PC-3 (cell line): ENCODE measurements at regions not wholly inside any gene's neighbourhood (a gene's known extent, or its start where the extent isn't known, plus 50 kb on each side); places are given as distances from the start of the nearest gene placed in this dataset.

Source experiments
- ATAC-seq: fragments of 200-7000 bp; cut with Tn5 transposase; 2 replicates; pipeline ENCODE4 v1.9.1; 2020; ENCODE audit warnings: mild to moderate bottlenecking, moderate library complexity
- BruUV-seq: library from RNA; stranded (reverse); fragments of 400-500 nt; replicated peaks from 2 replicates; lab custom pipeline; 2021; lab: Mats Ljungman, UMichigan
- CTCF ChIA-PET: fragments of 300-600 bp; sonication (Branson Sonifier 250); formaldehyde crosslinking; loops from one replicate; lab custom pipeline; 2022; ENCODE audit warnings: antibody characterized with exemption; lab: Charles Lee
- POLR2A ChIA-PET: fragments of 300-600 bp; sonication (Branson Sonifier 250); formaldehyde crosslinking; loops from one replicate; lab custom pipeline; 2022; ENCODE audit warnings: antibody characterized with exemption; ENCODE audit not compliant: unreplicated experiment; lab: Charles Lee
- DNase-seq: peaks from one replicate; pipeline ENCODE4 v3.0.0-alpha.2; 2015
- H2AFZ ChIP-seq: fragments of 300-600 bp; sonication (generic); 2 replicates; pipeline ENCODE4 v1.6.0; 2016; ENCODE audit warnings: antibody characterized with exemption, low read length
- H3F3A ChIP-seq: fragments of 300-600 bp; sonication (generic); one replicate; pipeline ENCODE4 v1.6.0; 2017; ENCODE audit warnings: antibody characterized with exemption, low read length, control low read depth, mild to moderate bottlenecking; ENCODE audit not compliant: unreplicated experiment
- H3K27ac ChIP-seq: fragments of 300-600 bp; sonication (generic); 2 replicates; pipeline ENCODE4 v1.5.1; 2016; ENCODE audit warnings: mild to moderate bottlenecking, low read length
- H3K27me3 ChIP-seq: fragments of 300-600 bp; sonication (generic); 2 replicates; pipeline ENCODE4 v1.6.1; 2016; ENCODE audit warnings: low read length, mixed read lengths
- H3K36me3 ChIP-seq: fragments of 300-600 bp; sonication (generic); 2 replicates; pipeline ENCODE4 v1.6.1; 2016; ENCODE audit warnings: low read depth, mixed run types, low read length, mixed read lengths
- H3K4me1 ChIP-seq: fragments of 300-600 bp; sonication (generic); 2 replicates; pipeline ENCODE4 v1.5.1; 2016; ENCODE audit warnings: low read length; ENCODE audit not compliant: insufficient read depth
- H3K4me2 ChIP-seq: fragments of 300-600 bp; sonication (generic); 2 replicates; pipeline ENCODE4 v1.6.0; 2016; ENCODE audit warnings: low read length
- H3K4me3 ChIP-seq: fragments of 300-600 bp; sonication (generic); 2 replicates; pipeline ENCODE4 v1.5.1; 2016; ENCODE audit warnings: mild to moderate bottlenecking, low read length, mixed read lengths
- H3K79me2 ChIP-seq: fragments of 300-600 bp; sonication (generic); 2 replicates; pipeline ENCODE4 v1.6.1; 2017; ENCODE audit warnings: low read length, mixed read lengths
- H3K9ac ChIP-seq: fragments of 300-600 bp; sonication (generic); 2 replicates; pipeline ENCODE4 v1.6.0; 2016; ENCODE audit warnings: mild to moderate bottlenecking, low read length
- H3K9me2 ChIP-seq: fragments of 300-600 bp; sonication (generic); replicated peaks from 2 replicates; pipeline ENCODE4 v1.6.1; 2016; ENCODE audit warnings: mixed run types, low read length, mixed read lengths
- H3K9me3 ChIP-seq: fragments of 300-600 bp; sonication (generic); 2 replicates; pipeline ENCODE4 v1.6.1; 2016; ENCODE audit warnings: low read length, mixed read lengths
- H4K20me1 ChIP-seq: fragments of 300-600 bp; sonication (generic); 2 replicates; pipeline ENCODE4 v1.6.1; 2016; ENCODE audit warnings: low read length, mixed read lengths
- EZH2 ChIP-seq: fragments of 300-600 bp; sonication (generic); IDR thresholded peaks from one replicate; pipeline ENCODE4 v1.6.1; 2017; ENCODE audit warnings: antibody characterized with exemption, mild to moderate bottlenecking, low read length; ENCODE audit not compliant: unreplicated experiment
- EZH2phosphoT487 ChIP-seq: fragments of 300-600 bp; sonication (generic); IDR thresholded peaks from 2 replicates; pipeline ENCODE4 v1.6.1; 2018; ENCODE audit warnings: mild to moderate bottlenecking, antibody characterized with exemption, low read length, borderline replicate concordance
- intact Hi-C: fragments of 100-400 bp; cut with micrococcal nuclease; formaldehyde crosslinking; loops from 2 replicates; pipeline ENCODE4 v1.9.0; 2023
- TF ChIP-seq, protein P1 (sequence below): fragments of 300-600 bp; sonication (generic); conservative IDR thresholded peaks from 2 replicates; pipeline ENCODE4 v1.5.1; 2017; ENCODE audit warnings: antibody characterized with exemption, low read depth, mild to moderate bottlenecking, low read length

DNA sequence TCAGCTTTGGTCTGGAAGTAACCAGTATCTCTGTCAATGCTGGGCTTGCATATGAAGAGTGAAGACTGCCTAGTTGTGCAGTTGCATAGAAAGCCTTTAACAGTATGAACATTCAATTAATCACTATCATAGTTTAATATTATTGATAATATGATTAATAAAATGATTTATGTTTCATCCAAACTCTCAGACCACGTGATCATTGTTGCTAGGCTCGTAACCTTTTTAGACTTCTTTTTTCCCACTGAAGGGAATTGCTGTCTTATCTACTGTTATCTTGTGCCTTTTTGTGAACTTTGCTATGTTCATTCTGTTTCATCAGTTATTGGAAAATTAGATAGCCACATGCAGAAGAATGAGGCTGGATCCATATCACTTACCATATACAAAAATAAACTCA, 536.4 kb upstream of the NOVA1 start:
- no peak overlapping the region for H3K9ac ChIP-seq
- BruUV-seq, result no TSS peak
- H3K79me2 ChIP-seq, result no peaks in the 10 kb centered on the region
- ATAC-seq, result no peak
- no peaks in the 10 kb centered on the region for H3K27me3 ChIP-seq
- TF ChIP-seq EZH2 (no peak), EZH2phosphoT487 (no peak)
- TF ChIP-seq, protein P1, sequence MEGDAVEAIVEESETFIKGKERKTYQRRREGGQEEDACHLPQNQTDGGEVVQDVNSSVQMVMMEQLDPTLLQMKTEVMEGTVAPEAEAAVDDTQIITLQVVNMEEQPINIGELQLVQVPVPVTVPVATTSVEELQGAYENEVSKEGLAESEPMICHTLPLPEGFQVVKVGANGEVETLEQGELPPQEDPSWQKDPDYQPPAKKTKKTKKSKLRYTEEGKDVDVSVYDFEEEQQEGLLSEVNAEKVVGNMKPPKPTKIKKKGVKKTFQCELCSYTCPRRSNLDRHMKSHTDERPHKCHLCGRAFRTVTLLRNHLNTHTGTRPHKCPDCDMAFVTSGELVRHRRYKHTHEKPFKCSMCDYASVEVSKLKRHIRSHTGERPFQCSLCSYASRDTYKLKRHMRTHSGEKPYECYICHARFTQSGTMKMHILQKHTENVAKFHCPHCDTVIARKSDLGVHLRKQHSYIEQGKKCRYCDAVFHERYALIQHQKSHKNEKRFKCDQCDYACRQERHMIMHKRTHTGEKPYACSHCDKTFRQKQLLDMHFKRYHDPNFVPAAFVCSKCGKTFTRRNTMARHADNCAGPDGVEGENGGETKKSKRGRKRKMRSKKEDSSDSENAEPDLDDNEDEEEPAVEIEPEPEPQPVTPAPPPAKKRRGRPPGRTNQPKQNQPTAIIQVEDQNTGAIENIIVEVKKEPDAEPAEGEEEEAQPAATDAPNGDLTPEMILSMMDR, result no peak
- H3K4me1 ChIP-seq, result no peaks in the 10 kb centered on the region
- no peaks in the 10 kb centered on the region for H3F3A ChIP-seq
- DNase-seq, result no peak
- H3K4me2 ChIP-seq, result no peak overlapping the region
- H3K36me3 ChIP-seq, result no peaks in the 10 kb centered on the region
- H3K4me3 ChIP-seq, result no peak overlapping the region
- H2AFZ ChIP-seq, result no peak overlapping the region
- H3K9me3 ChIP-seq, result no peaks in the 10 kb centered on the region; the same call in 1 of the 2 replicates
- no peaks in the 10 kb centered on the region for H3K9me2 ChIP-seq
- ChIA-PET POLR2A (no interaction called here), CTCF (no interaction called here)
- H4K20me1 ChIP-seq, result no peaks in the 10 kb centered on the region
- no peak overlapping the region for H3K27ac ChIP-seq
- intact Hi-C loops, result no loop called here

DNA sequence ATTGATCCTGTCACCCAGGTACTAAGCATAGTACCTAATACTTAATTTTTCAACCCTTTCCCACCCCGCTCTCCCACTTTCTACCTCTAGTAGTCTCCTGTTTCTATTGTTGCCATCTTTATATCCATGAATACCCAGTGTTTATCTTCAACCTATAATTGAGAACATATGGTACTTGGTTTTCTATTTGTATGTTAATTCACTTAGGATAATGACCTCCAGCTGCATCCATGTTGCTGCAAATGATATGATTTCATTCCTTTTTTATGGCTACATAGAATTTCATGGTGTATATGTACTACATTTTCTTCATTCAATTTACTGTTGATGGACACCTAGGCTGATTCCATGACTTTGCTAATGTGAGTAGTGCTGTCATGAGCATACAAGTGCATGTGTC, 547.3 kb upstream of the NOVA1 start:
- no peak overlapping the region for H3K4me3 ChIP-seq
- no peak overlapping the region for H2AFZ ChIP-seq
- H3F3A ChIP-seq, result no peaks in the 10 kb centered on the region
- H3K9me3 ChIP-seq, result no peaks in the 10 kb centered on the region
- intact Hi-C loops, result no loop called here
- H3K36me3 ChIP-seq, result no peaks in the 10 kb centered on the region
- no peak overlapping the region for H3K9ac ChIP-seq
- no peak for ATAC-seq
- 0 out of 2 replicates have a peak, but pooled peaks cover 4% of the 10 kb centered on the region for H3K27me3 ChIP-seq
- no peaks in the 10 kb centered on the region for H3K4me1 ChIP-seq
- no peak for DNase-seq
- no peak overlapping the region for H3K27ac ChIP-seq
- H3K79me2 ChIP-seq, result no peaks in the 10 kb centered on the region
- no peaks in the 10 kb centered on the region for H4K20me1 ChIP-seq
- ChIA-PET CTCF (no interaction called here), POLR2A (no interaction called here)
- BruUV-seq, result no TSS peak
- H3K4me2 ChIP-seq, result no peak overlapping the region
- no peaks in the 10 kb centered on the region for H3K9me2 ChIP-seq
- TF ChIP-seq EZH2phosphoT487 (no peak), EZH2 (no peak)
- TF ChIP-seq, protein P1, result no peak

DNA sequence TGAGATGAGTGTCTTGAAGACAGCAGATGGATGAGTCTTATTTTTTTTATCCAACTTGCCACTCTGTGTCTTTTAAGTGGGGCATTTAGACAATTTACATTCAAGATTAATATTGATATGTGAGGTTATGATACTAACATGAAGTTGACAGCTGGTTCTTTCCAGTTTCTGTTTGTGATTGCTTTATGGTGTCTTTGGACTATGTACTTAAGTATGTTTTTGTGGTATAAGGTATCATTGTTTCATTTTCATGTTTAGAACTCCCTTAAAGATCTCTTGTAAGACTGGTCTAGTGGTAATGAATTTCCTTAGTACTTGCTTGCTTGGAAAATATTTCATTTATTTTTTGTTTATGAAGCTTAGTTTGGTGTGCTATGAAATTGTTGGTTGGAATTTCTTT, 550.3 kb upstream of the NOVA1 start:
- POLR2A ChIA-PET, result no interaction called here
- ATAC-seq (no peak), DNase-seq (no peak)
- no peaks in the 10 kb centered on the region for H3K4me1 ChIP-seq
- intact Hi-C loops, result no loop called here
- H3K9me3 ChIP-seq, result no peaks in the 10 kb centered on the region
- H3K4me2 ChIP-seq, result no peak overlapping the region
- no peak overlapping the region for H3K27ac ChIP-seq
- no TSS peak for BruUV-seq
- no peaks in the 10 kb centered on the region for H3K27me3 ChIP-seq
- no peaks in the 10 kb centered on the region for H3K79me2 ChIP-seq
- no peaks in the 10 kb centered on the region for H3K36me3 ChIP-seq
- H4K20me1 ChIP-seq, result no peaks in the 10 kb centered on the region
- no peaks in the 10 kb centered on the region for H3K9me2 ChIP-seq
- CTCF ChIA-PET, result no interaction called here
- H3F3A ChIP-seq, result no peaks in the 10 kb centered on the region
- TF ChIP-seq, protein P1, result no peak
- TF ChIP-seq EZH2 (no peak), EZH2phosphoT487 (no peak)
- no peak overlapping the region for H2AFZ ChIP-seq
- no peak overlapping the region for H3K9ac ChIP-seq
- no peak overlapping the region for H3K4me3 ChIP-seq
